ENCODE measurements at regions not wholly inside any gene's neighbourhood (a gene's known extent, or its start where the extent isn't known, plus 50 kb on each side); places are given as distances from the start of the nearest gene placed in this dataset.
"Not testable (repeated sequence)": the region's sequence is repeated elsewhere in the genome, so short reads cannot be mapped to it uniquely, and the experiment has no call there.

GRCh38 chr5:120806202-120806601, 342.1 kb downstream of the PRR16 start:
- DNase-seq (ENCODE audit: low read depth, low spot score) = no peak
- in situ Hi-C loops (cut with HindIII; ENCODE audit: low pct_unique_long_range_greater_than_20kb, low sequenced_read_pairs) = no loop called here

- DNase-seq (ENCODE audit: low read depth, low spot score) = no peak
- in situ Hi-C loops (cut with HindIII; ENCODE audit: low pct_unique_long_range_greater_than_20kb, low sequenced_read_pairs) = no loop called here
Measured at GRCh38 chr5:120808135-120808534, 344.0 kb downstream of the PRR16 start.

- DNase-seq (ENCODE audit: low read depth, low spot score) = no peak
Measured at GRCh38 chr5:120808606-120809005, 344.5 kb downstream of the PRR16 start.

GRCh38 chr5:120813551-120813950, 349.5 kb downstream of the PRR16 start:
- in situ Hi-C loops (cut with HindIII; ENCODE audit: low pct_unique_long_range_greater_than_20kb, low sequenced_read_pairs) = no loop called here
- DNase-seq (ENCODE audit: low read depth, low spot score) = no peak

More at GRCh38 chr5:120808606-120809005, 344.5 kb downstream of the PRR16 start:
- in situ Hi-C loops (cut with HindIII; ENCODE audit: low pct_unique_long_range_greater_than_20kb, low sequenced_read_pairs) = no loop called here

GRCh38 chr5:120817044-120817985, 353.2 kb downstream of the PRR16 start:
- DNase-seq (ENCODE audit: low read depth, low spot score) = peak; percentile 58
- in situ Hi-C loops (cut with HindIII; ENCODE audit: low pct_unique_long_range_greater_than_20kb, low sequenced_read_pairs) = no loop called here

GRCh38 chr5:120818128-120818527, 354.0 kb downstream of the PRR16 start:
- in situ Hi-C loops (cut with HindIII; ENCODE audit: low pct_unique_long_range_greater_than_20kb, low sequenced_read_pairs) = no loop called here
- no peak for DNase-seq (ENCODE audit: low read depth, low spot score)

- no peak for DNase-seq (ENCODE audit: low read depth, low spot score)
- in situ Hi-C loops (cut with HindIII; ENCODE audit: low pct_unique_long_range_greater_than_20kb, low sequenced_read_pairs) = no loop called here
Measured at GRCh38 chr5:120823328-120823727, 359.2 kb downstream of the PRR16 start.

GRCh38 chr5:120831646-120832045, 367.5 kb downstream of the PRR16 start:
- DNase-seq (ENCODE audit: low read depth, low spot score); in situ Hi-C loops (cut with HindIII; ENCODE audit: low pct_unique_long_range_greater_than_20kb, low sequenced_read_pairs): not testable (repeated sequence)

- no peak for DNase-seq (ENCODE audit: low read depth, low spot score)
Measured at GRCh38 chr5:120841830-120842229, 377.7 kb downstream of the PRR16 start.

GRCh38 chr5:120843390-120843980, 379.4 kb downstream of the PRR16 start:
- in situ Hi-C loops (cut with HindIII; ENCODE audit: low pct_unique_long_range_greater_than_20kb, low sequenced_read_pairs) = no loop called here
- no peak for DNase-seq (ENCODE audit: low read depth, low spot score)

More at GRCh38 chr5:120841830-120842229, 377.7 kb downstream of the PRR16 start:
- in situ Hi-C loops (cut with HindIII; ENCODE audit: low pct_unique_long_range_greater_than_20kb, low sequenced_read_pairs) = no loop called here

- in situ Hi-C loops (cut with HindIII; ENCODE audit: low pct_unique_long_range_greater_than_20kb, low sequenced_read_pairs) = no loop called here
- no peak for DNase-seq (ENCODE audit: low read depth, low spot score)
Measured at GRCh38 chr5:120848883-120849282, 384.8 kb downstream of the PRR16 start.

GRCh38 chr5:120852222-120852860, 388.2 kb downstream of the PRR16 start:
- no peak for DNase-seq (ENCODE audit: low read depth, low spot score)
- in situ Hi-C loops (cut with HindIII; ENCODE audit: low pct_unique_long_range_greater_than_20kb, low sequenced_read_pairs) = no loop called here

GRCh38 chr5:120866997-120867396, 402.9 kb downstream of the PRR16 start:
- DNase-seq (ENCODE audit: low read depth, low spot score) = no peak
- in situ Hi-C loops (cut with HindIII; ENCODE audit: low pct_unique_long_range_greater_than_20kb, low sequenced_read_pairs) = no loop called here

GRCh38 chr5:120869831-120870230, 405.7 kb downstream of the PRR16 start:
- DNase-seq (ENCODE audit: low read depth, low spot score) = no peak

GRCh38 chr5:120872297-120872696, 408.2 kb downstream of the PRR16 start:
- no peak for DNase-seq (ENCODE audit: low read depth, low spot score)

More at GRCh38 chr5:120869831-120870230, 405.7 kb downstream of the PRR16 start:
- in situ Hi-C loops (cut with HindIII; ENCODE audit: low pct_unique_long_range_greater_than_20kb, low sequenced_read_pairs) = no loop called here

GRCh38 chr5:120873083-120873482, 409.0 kb downstream of the PRR16 start:
- no peak for DNase-seq (ENCODE audit: low read depth, low spot score)
- in situ Hi-C loops (cut with HindIII; ENCODE audit: low pct_unique_long_range_greater_than_20kb, low sequenced_read_pairs) = no loop called here

More at GRCh38 chr5:120872297-120872696, 408.2 kb downstream of the PRR16 start:
- in situ Hi-C loops (cut with HindIII; ENCODE audit: low pct_unique_long_range_greater_than_20kb, low sequenced_read_pairs) = no loop called here

GRCh38 chr5:120874081-120874862, 410.2 kb downstream of the PRR16 start:
- in situ Hi-C loops (cut with HindIII; ENCODE audit: low pct_unique_long_range_greater_than_20kb, low sequenced_read_pairs) = no loop called here

More at GRCh38 chr5:120874081-120874862, 410.2 kb downstream of the PRR16 start:
- DNase-seq (ENCODE audit: low read depth, low spot score) = no peak

Measured in SK-MEL-5 (cell line).